HL-60 (cell line): ENCODE measurements at regions not wholly inside any gene's neighbourhood (a gene's known extent, or its start where the extent isn't known, plus 50 kb on each side); places are given as distances from the start of the nearest gene placed in this dataset.

Experiments
- DNase-seq, 2 experiments: peaks; one replicate each; pipeline ENCODE4 v3.0.0-alpha.2; 2010 to 2020; ENCODE audit warnings: low read depth in 1 of 2, low spot score in 1 of 2
- H3K27ac ChIP-seq: fragments of 250-450 bp; sonication (Bioruptor Pico); replicated peaks from 2 replicates; pipeline ENCODE4 v1.5.1; 2020; ENCODE audit warnings: mild to moderate bottlenecking, moderate library complexity
- H3K27me3 ChIP-seq: fragments of 250-450 bp; sonication (Bioruptor Pico); 2 replicates; pipeline ENCODE4 v1.5.1; 2021; ENCODE audit warnings: mild to moderate bottlenecking, moderate library complexity; ENCODE audit not compliant: insufficient read depth, poor library complexity, severe bottlenecking
- H3K4me3 ChIP-seq: replicated peaks from 2 replicates; pipeline ENCODE4 v1.5.1; 2011; ENCODE audit warnings: mild to moderate bottlenecking, control low read depth, low read length; ENCODE audit not compliant: insufficient read depth
- GABPA ChIP-seq: IDR thresholded peaks from 2 replicates; pipeline ENCODE4 v1.6.1; 2012; ENCODE audit warnings: low read depth
- POLR2AphosphoS5 ChIP-seq: IDR thresholded peaks from 2 replicates; pipeline ENCODE4 v1.6.1; 2012; ENCODE audit warnings: low read depth
- SPI1 ChIP-seq: IDR thresholded peaks from 2 replicates; pipeline ENCODE4 v1.6.1; 2012; ENCODE audit warnings: low read depth, mild to moderate bottlenecking, borderline replicate concordance
- TF ChIP-seq, protein P1 (sequence below): IDR thresholded peaks from one replicate; pipeline ENCODE4 v1.5.1; 2011; ENCODE audit warnings: low read length, control low read depth, inconsistent platforms; ENCODE audit not compliant: insufficient read depth
- TF ChIP-seq, protein P2 (sequence below): IDR thresholded peaks from 2 replicates; pipeline ENCODE4 v1.6.1; 2012; ENCODE audit warnings: low read depth; ENCODE audit not compliant: insufficient replicate concordance

DNA sequence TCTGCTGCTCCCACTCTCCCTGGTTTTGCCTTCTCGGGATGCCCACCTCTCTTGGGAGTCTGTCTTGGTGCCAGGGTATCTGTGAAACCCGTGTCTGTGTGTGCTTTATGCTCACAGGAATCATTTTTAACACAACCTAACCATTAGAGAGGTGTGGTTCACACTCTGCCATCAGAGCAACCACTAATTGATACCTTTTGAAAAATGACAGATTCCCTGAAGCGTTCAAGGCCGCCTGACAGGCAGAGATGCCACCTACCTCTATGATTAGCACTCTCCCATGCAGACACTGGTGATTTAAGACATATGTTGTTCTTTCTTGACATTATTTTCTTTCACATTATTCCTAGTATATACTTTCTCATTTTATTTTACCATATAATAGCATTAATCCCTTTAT, 207.3 kb upstream of the SGCD start:
- Histone ChIP-seq H3K27me3 (peaks cover 5% of the 10 kb centered on the region), H3K27ac (no peak overlapping the region), H3K4me3 (no peak overlapping the region)
- no peak for DNase-seq
- TF ChIP-seq, protein P1, sequence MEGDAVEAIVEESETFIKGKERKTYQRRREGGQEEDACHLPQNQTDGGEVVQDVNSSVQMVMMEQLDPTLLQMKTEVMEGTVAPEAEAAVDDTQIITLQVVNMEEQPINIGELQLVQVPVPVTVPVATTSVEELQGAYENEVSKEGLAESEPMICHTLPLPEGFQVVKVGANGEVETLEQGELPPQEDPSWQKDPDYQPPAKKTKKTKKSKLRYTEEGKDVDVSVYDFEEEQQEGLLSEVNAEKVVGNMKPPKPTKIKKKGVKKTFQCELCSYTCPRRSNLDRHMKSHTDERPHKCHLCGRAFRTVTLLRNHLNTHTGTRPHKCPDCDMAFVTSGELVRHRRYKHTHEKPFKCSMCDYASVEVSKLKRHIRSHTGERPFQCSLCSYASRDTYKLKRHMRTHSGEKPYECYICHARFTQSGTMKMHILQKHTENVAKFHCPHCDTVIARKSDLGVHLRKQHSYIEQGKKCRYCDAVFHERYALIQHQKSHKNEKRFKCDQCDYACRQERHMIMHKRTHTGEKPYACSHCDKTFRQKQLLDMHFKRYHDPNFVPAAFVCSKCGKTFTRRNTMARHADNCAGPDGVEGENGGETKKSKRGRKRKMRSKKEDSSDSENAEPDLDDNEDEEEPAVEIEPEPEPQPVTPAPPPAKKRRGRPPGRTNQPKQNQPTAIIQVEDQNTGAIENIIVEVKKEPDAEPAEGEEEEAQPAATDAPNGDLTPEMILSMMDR = no peak
- TF ChIP-seq, protein P2, sequence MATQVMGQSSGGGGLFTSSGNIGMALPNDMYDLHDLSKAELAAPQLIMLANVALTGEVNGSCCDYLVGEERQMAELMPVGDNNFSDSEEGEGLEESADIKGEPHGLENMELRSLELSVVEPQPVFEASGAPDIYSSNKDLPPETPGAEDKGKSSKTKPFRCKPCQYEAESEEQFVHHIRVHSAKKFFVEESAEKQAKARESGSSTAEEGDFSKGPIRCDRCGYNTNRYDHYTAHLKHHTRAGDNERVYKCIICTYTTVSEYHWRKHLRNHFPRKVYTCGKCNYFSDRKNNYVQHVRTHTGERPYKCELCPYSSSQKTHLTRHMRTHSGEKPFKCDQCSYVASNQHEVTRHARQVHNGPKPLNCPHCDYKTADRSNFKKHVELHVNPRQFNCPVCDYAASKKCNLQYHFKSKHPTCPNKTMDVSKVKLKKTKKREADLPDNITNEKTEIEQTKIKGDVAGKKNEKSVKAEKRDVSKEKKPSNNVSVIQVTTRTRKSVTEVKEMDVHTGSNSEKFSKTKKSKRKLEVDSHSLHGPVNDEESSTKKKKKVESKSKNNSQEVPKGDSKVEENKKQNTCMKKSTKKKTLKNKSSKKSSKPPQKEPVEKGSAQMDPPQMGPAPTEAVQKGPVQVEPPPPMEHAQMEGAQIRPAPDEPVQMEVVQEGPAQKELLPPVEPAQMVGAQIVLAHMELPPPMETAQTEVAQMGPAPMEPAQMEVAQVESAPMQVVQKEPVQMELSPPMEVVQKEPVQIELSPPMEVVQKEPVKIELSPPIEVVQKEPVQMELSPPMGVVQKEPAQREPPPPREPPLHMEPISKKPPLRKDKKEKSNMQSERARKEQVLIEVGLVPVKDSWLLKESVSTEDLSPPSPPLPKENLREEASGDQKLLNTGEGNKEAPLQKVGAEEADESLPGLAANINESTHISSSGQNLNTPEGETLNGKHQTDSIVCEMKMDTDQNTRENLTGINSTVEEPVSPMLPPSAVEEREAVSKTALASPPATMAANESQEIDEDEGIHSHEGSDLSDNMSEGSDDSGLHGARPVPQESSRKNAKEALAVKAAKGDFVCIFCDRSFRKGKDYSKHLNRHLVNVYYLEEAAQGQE = no peak
- TF ChIP-seq GABPA (no peak), POLR2AphosphoS5 (no peak), SPI1 (no peak)

DNA sequence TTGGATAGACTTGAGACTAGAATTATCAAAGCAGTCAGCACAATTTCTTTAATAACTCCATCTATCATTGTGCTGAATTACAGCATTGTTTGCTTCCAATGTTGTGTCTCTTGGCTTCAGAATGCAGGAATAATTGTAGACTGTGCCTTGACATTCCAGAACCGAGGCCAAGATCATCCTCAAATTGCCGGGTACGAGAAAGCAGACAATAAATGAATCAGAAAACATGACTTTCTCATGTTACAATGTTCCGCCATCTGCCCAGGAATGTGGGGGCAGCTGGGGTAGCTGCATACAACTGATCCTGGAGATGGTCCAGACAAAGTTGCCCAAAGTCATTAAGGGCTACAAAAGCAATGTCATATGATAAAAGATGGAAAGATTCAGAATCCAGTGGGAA, 206.2 kb upstream of the SGCD start:
- no peak for DNase-seq
- TF ChIP-seq POLR2AphosphoS5 (no peak), GABPA (no peak), SPI1 (no peak)
- TF ChIP-seq, protein P1 = no peak
- TF ChIP-seq, protein P2 = no peak
- Histone ChIP-seq H3K27me3 (peaks cover 5% of the 10 kb centered on the region), H3K27ac (no peak overlapping the region), H3K4me3 (no peak overlapping the region)

DNA sequence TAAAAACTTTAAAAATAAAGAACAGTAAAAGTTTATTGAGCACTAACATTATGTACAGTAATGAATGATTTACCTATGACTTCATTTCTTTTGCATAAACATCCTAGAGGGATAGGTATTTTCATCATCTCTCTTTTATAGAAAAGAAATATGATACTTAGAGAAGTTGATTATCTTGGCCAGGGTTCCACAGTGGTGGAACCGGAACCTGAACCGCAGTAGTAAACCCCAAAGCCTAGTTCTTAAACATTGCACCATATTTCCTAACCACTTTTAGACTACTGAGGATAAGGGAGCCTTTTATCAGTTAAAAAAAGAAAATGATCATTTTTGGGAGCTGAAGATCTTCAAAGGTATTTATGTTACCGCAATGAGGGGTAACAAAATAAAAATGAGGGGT, 205.7 kb upstream of the SGCD start:
- DNase-seq = no peak
- TF ChIP-seq, protein P1 = no peak
- TF ChIP-seq SPI1 (no peak), POLR2AphosphoS5 (no peak), GABPA (no peak)
- TF ChIP-seq, protein P2 = no peak
- H3K4me3 ChIP-seq = no peak overlapping the region
- no peak overlapping the region for H3K27ac ChIP-seq
- peaks cover 5% of the 10 kb centered on the region for H3K27me3 ChIP-seq
